ENCODE measurements at regions not wholly inside any gene's neighbourhood (a gene's known extent, or its start where the extent isn't known, plus 50 kb on each side); places are given as distances from the start of the nearest gene placed in this dataset.
"Not testable (repeated sequence)": the region's sequence is repeated elsewhere in the genome, so short reads cannot be mapped to it uniquely, and the experiment has no call there.

GRCh38 chr10:9554321-9554720 is 1463.4 kb upstream of the CELF2 start:
- no peak overlapping the region for H3K4me3 ChIP-seq (ENCODE audit: low read depth, low read length)
- no peak for DNase-seq (ENCODE audit: low read depth)
- TF ChIP-seq, protein P1, sequence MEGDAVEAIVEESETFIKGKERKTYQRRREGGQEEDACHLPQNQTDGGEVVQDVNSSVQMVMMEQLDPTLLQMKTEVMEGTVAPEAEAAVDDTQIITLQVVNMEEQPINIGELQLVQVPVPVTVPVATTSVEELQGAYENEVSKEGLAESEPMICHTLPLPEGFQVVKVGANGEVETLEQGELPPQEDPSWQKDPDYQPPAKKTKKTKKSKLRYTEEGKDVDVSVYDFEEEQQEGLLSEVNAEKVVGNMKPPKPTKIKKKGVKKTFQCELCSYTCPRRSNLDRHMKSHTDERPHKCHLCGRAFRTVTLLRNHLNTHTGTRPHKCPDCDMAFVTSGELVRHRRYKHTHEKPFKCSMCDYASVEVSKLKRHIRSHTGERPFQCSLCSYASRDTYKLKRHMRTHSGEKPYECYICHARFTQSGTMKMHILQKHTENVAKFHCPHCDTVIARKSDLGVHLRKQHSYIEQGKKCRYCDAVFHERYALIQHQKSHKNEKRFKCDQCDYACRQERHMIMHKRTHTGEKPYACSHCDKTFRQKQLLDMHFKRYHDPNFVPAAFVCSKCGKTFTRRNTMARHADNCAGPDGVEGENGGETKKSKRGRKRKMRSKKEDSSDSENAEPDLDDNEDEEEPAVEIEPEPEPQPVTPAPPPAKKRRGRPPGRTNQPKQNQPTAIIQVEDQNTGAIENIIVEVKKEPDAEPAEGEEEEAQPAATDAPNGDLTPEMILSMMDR (IDR thresholded peaks at IDR 0.05; ENCODE audit: insufficient read depth, low read depth, low read length), result no peak

DNA sequence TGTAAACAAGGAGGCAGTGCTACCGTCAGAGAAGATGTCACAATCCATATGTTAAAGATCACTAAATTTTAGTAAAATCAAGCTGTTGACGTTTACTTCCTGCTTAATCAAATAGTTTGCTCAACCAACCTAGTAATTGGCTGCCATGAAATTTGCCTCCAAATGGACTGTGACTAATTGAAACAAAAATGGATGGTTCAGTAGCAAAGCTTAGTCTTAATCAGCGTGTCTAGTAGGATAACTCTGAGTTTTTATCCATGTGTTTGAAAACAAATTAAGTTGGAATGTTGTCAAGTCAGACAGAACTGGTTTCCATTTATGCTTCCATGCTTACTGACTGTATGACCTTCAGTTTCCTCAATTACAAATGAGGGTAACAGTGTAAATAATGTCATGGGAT is 1456.7 kb upstream of the CELF2 start:
- H3K4me3 ChIP-seq (ENCODE audit: low read depth, low read length), result no peak overlapping the region
- TF ChIP-seq, protein P1 (IDR thresholded peaks at IDR 0.05; ENCODE audit: insufficient read depth, low read depth, low read length), result no peak
- no peak for DNase-seq (ENCODE audit: low read depth)

- TF ChIP-seq, protein P1 (IDR thresholded peaks at IDR 0.05; ENCODE audit: insufficient read depth, low read depth, low read length), result no peak
- H3K4me3 ChIP-seq (ENCODE audit: low read depth, low read length), result no peak overlapping the region
- DNase-seq (ENCODE audit: low read depth), result no peak
Measured at GRCh38 chr10:9561821-9562505, 1455.7 kb upstream of the CELF2 start.

GRCh38 chr10:9577746-9578145 is 1439.9 kb upstream of the CELF2 start:
- TF ChIP-seq, protein P1 (IDR thresholded peaks at IDR 0.05; ENCODE audit: insufficient read depth, low read depth, low read length), result no peak
- DNase-seq (ENCODE audit: low read depth), result no peak

DNA sequence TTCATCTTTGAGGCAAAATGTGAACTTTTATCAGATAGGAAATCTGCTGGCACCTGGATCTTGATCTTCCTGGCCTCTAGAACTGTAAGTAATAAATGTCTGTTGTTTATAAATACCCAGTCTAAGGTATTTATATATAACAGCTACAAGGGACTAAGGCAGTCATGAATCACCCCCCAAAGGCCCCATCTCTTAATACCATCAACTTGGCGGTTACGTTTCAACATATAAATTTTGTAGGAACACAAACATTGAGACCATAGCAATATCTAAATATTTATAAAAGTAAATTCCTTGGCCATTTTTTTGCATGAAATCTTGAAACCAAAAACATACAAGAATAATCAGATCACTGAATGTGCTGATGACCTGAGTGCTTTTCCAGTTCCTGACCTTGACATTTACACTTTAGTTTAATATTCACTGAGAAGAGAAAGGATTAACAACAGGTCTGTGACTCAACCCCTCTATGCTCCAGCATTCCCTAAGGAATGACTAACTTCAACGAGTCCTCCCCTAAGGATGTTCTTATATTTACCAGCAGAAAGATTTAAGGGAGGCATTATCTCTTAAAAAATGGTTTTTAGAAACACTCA is 1438.5 kb upstream of the CELF2 start:
- peak; percentile 69 for DNase-seq (ENCODE audit: low read depth)
- no peak overlapping the region for H3K4me3 ChIP-seq (ENCODE audit: low read depth, low read length)
- TF ChIP-seq, protein P1 (IDR thresholded peaks at IDR 0.05; ENCODE audit: insufficient read depth, low read depth, low read length), result no peak

More at GRCh38 chr10:9577746-9578145, 1439.9 kb upstream of the CELF2 start:
- H3K4me3 ChIP-seq (ENCODE audit: low read depth, low read length), result no peak overlapping the region

- not testable (repeated sequence) for DNase-seq (ENCODE audit: low read depth); H3K4me3 ChIP-seq (ENCODE audit: low read depth, low read length)
Measured at GRCh38 chr10:9582803-9583202, 1434.9 kb upstream of the CELF2 start.

GRCh38 chr10:9596368-9596920 is 1421.2 kb upstream of the CELF2 start:
- TF ChIP-seq, protein P1 (IDR thresholded peaks at IDR 0.05; ENCODE audit: insufficient read depth, low read depth, low read length), result no peak
- DNase-seq (ENCODE audit: low read depth), result no peak

More at GRCh38 chr10:9596368-9596920, 1421.2 kb upstream of the CELF2 start:
- H3K4me3 ChIP-seq (ENCODE audit: low read depth, low read length), result no peak overlapping the region
